HG03571 (cell line): ENCODE measurements at regions not wholly inside any gene's neighbourhood (a gene's known extent, or its start where the extent isn't known, plus 50 kb on each side); places are given as distances from the start of the nearest gene placed in this dataset.
"Not testable (repeated sequence)": the region's sequence is repeated elsewhere in the genome, so short reads cannot be mapped to it uniquely, and the experiment has no call there.

ENCODE experiments used
- ATAC-seq: cut with Tn5 transposase; IDR thresholded peaks from one replicate; pipeline ENCODE4 v1.9.1; 2021; ENCODE audit not compliant: unreplicated experiment

GRCh38 chr13:65959305-65959704 lies 1270.8 kb downstream of the PCDH9 start:
- ATAC-seq = no peak

GRCh38 chr13:65946387-65946786 lies 1283.7 kb downstream of the PCDH9 start:
- no peak for ATAC-seq

- no peak for ATAC-seq
Measured at GRCh38 chr13:65943708-65944107, 1286.4 kb downstream of the PCDH9 start.

GRCh38 chr13:65943024-65943423 lies 1287.1 kb downstream of the PCDH9 start:
- ATAC-seq = no peak

- no peak for ATAC-seq
Measured at GRCh38 chr13:65940720-65941119, 1289.4 kb downstream of the PCDH9 start.

- no peak for ATAC-seq
Measured at GRCh38 chr13:65937251-65937650, 1292.9 kb downstream of the PCDH9 start.

- no peak for ATAC-seq
Measured at GRCh38 chr13:65936249-65936648, 1293.9 kb downstream of the PCDH9 start.

- ATAC-seq = no peak
Measured at GRCh38 chr13:65932587-65933239, 1297.4 kb downstream of the PCDH9 start.

GRCh38 chr13:65932013-65932412 lies 1298.1 kb downstream of the PCDH9 start:
- ATAC-seq = no peak

GRCh38 chr13:65929436-65929835 lies 1300.7 kb downstream of the PCDH9 start:
- no peak for ATAC-seq

- no peak for ATAC-seq
Measured at GRCh38 chr13:65926750-65927171, 1303.4 kb downstream of the PCDH9 start.

GRCh38 chr13:65922846-65923245 lies 1307.3 kb downstream of the PCDH9 start:
- not testable (repeated sequence) for ATAC-seq

GRCh38 chr13:65921933-65922332 lies 1308.2 kb downstream of the PCDH9 start:
- ATAC-seq = no peak

GRCh38 chr13:65917731-65918130 lies 1312.4 kb downstream of the PCDH9 start:
- no peak for ATAC-seq

GRCh38 chr13:65915195-65915594 lies 1314.9 kb downstream of the PCDH9 start:
- ATAC-seq = no peak

- no peak for ATAC-seq
Measured at GRCh38 chr13:65914716-65915115, 1315.4 kb downstream of the PCDH9 start.

GRCh38 chr13:65913173-65913572 lies 1317.0 kb downstream of the PCDH9 start:
- no peak for ATAC-seq

GRCh38 chr13:65912516-65912915 lies 1317.6 kb downstream of the PCDH9 start:
- no peak for ATAC-seq

GRCh38 chr13:65911546-65912193 lies 1318.5 kb downstream of the PCDH9 start:
- ATAC-seq = no peak

GRCh38 chr13:65909501-65909900 lies 1320.6 kb downstream of the PCDH9 start:
- no peak for ATAC-seq

- no peak for ATAC-seq
Measured at GRCh38 chr13:65907666-65908525, 1322.2 kb downstream of the PCDH9 start.

- ATAC-seq = no peak
Measured at GRCh38 chr13:65901723-65902122, 1328.4 kb downstream of the PCDH9 start.
